ENCODE measurements at regions not wholly inside any gene's neighbourhood (a gene's known extent, or its start where the extent isn't known, plus 50 kb on each side); places are given as distances from the start of the nearest gene placed in this dataset.

GRCh38 chr4:36709991-36710390, 428.6 kb downstream of the DTHD1 start:
- TF ChIP-seq CTCF (IDR thresholded peaks at IDR 0.05; ENCODE audit: borderline replicate concordance, extremely low read depth, low read length, poor library complexity, severe bottlenecking) (no peak), EZH2 (IDR thresholded peaks at IDR 0.05; ENCODE audit: borderline replicate concordance, low read depth, low read length, severe bottlenecking) (no peak)
